ENCODE measurements at regions not wholly inside any gene's neighbourhood (a gene's known extent, or its start where the extent isn't known, plus 50 kb on each side); places are given as distances from the start of the nearest gene placed in this dataset.

- H3K27me3 ChIP-seq (replicated peaks in 2 of 5; ENCODE audit: control insufficient read depth in 4 of 5, insufficient read depth in 5 of 5, low read length in 4 of 5): no peaks in the 10 kb centered on the region
- H3K36me3 ChIP-seq (ENCODE audit: control insufficient read depth in 4 of 4, insufficient read depth in 4 of 4, low read length in 3 of 4): no peaks in the 10 kb centered on the region
- DNase-seq: peak; percentile 29 to 86 (median 83)
- H3K4me1 ChIP-seq (ENCODE audit: control extremely low read depth in 1 of 4, control insufficient read depth in 4 of 4, insufficient read depth in 4 of 4, low read length in 3 of 4): peaks cover 6 to 25% (median 16%) of the 10 kb centered on the region in 4 experiments
- H3K4me3 ChIP-seq (ENCODE audit: control insufficient read depth in 1 of 7, extremely low read depth in 1 of 7, insufficient read depth in 4 of 7, low read depth in 2 of 7, low read length in 6 of 7): peak overlapping the region in 1 of 7 experiments; percentile 28
- no peaks in the 10 kb centered on the region for H3K9me3 ChIP-seq (ENCODE audit: control extremely low read depth in 1 of 5, control insufficient read depth in 4 of 5, insufficient read depth in 2 of 5, low read depth in 1 of 5, low read length in 4 of 5)
- no peak overlapping the region for H3K27ac ChIP-seq (ENCODE audit: insufficient read depth in 1 of 2, low read depth in 1 of 2, low read length in 2 of 2, poor library complexity in 1 of 2, severe bottlenecking in 2 of 2)
- WGBS (ENCODE audit: insufficient coverage): 10% methylated on average over 5 of the region's 7 CpGs
- CTCF ChIA-PET: interaction anchor here (10.3 kb wide), 1 partner anchor 215 kb away, joined by 114 read pairs; no protein-coding TSS in a partner anchor
- POLR2A ChIA-PET: interaction anchor here (0.6 kb wide), 1 partner anchor 218 kb away, joined by 5 read pairs; no protein-coding TSS in a partner anchor
Observed at GRCh38 chr6:193773-194310, 98.4 kb upstream of the DUSP22 start.

GRCh38 chr6:195861-196360, 96.4 kb upstream of the DUSP22 start:
- peak in 2 of 3 donors; percentile 59 to 74 for DNase-seq
- no peak overlapping the region for H3K4me3 ChIP-seq (ENCODE audit: control insufficient read depth in 1 of 7, extremely low read depth in 1 of 7, insufficient read depth in 4 of 7, low read depth in 2 of 7, low read length in 6 of 7)
- ChIA-PET POLR2A (no interaction called here), CTCF (interaction anchor here (1.6 kb wide), 2 partner anchors 21 to 104 kb away, joined by 4 to 5 read pairs; no protein-coding TSS in a partner anchor)
- WGBS (ENCODE audit: insufficient coverage): 86% methylated on average over 1 of the region's 3 CpGs
- no peaks in the 10 kb centered on the region for H3K36me3 ChIP-seq (ENCODE audit: control insufficient read depth in 4 of 4, insufficient read depth in 4 of 4, low read length in 3 of 4)
- H3K9me3 ChIP-seq (ENCODE audit: control extremely low read depth in 1 of 5, control insufficient read depth in 4 of 5, insufficient read depth in 2 of 5, low read depth in 1 of 5, low read length in 4 of 5): no peaks in the 10 kb centered on the region
- H3K27me3 ChIP-seq (replicated peaks in 2 of 5; ENCODE audit: control insufficient read depth in 4 of 5, insufficient read depth in 5 of 5, low read length in 4 of 5): no peaks in the 10 kb centered on the region
- H3K4me1 ChIP-seq (ENCODE audit: control extremely low read depth in 1 of 4, control insufficient read depth in 4 of 4, insufficient read depth in 4 of 4, low read length in 3 of 4): peaks cover 6 to 22% (median 16%) of the 10 kb centered on the region in 4 experiments
- H3K27ac ChIP-seq (ENCODE audit: insufficient read depth in 1 of 2, low read depth in 1 of 2, low read length in 2 of 2, poor library complexity in 1 of 2, severe bottlenecking in 2 of 2): no peak overlapping the region

- Histone ChIP-seq H3K27me3 (replicated peaks in 2 of 5; ENCODE audit: control insufficient read depth in 4 of 5, insufficient read depth in 5 of 5, low read length in 4 of 5) (no peaks in the 10 kb centered on the region), H3K36me3 (ENCODE audit: control insufficient read depth in 4 of 4, insufficient read depth in 4 of 4, low read length in 3 of 4) (no peaks in the 10 kb centered on the region), H3K27ac (ENCODE audit: insufficient read depth in 1 of 2, low read depth in 1 of 2, low read length in 2 of 2, poor library complexity in 1 of 2, severe bottlenecking in 2 of 2) (no peak overlapping the region), H3K9me3 (ENCODE audit: control extremely low read depth in 1 of 5, control insufficient read depth in 4 of 5, insufficient read depth in 2 of 5, low read depth in 1 of 5, low read length in 4 of 5) (no peaks in the 10 kb centered on the region), H3K4me3 (ENCODE audit: control insufficient read depth in 1 of 7, extremely low read depth in 1 of 7, insufficient read depth in 4 of 7, low read depth in 2 of 7, low read length in 6 of 7) (no peak overlapping the region), H3K4me1 (ENCODE audit: control extremely low read depth in 1 of 4, control insufficient read depth in 4 of 4, insufficient read depth in 4 of 4, low read length in 3 of 4) (peaks cover 6 to 22% (median 16%) of the 10 kb centered on the region in 4 experiments)
- 90% methylated on average over 2 of the region's 2 CpGs for WGBS (ENCODE audit: insufficient coverage)
- POLR2A ChIA-PET: no interaction called here
- CTCF ChIA-PET: interaction anchor here (1.6 kb wide), 1 partner anchor 103 kb away, joined by 4 read pairs; no protein-coding TSS in a partner anchor
- no peak for DNase-seq
Observed at GRCh38 chr6:196543-196942, 95.7 kb upstream of the DUSP22 start.

- no peaks in the 10 kb centered on the region for H3K27me3 ChIP-seq (replicated peaks in 2 of 5; ENCODE audit: control insufficient read depth in 4 of 5, insufficient read depth in 5 of 5, low read length in 4 of 5)
- no peaks in the 10 kb centered on the region for H3K9me3 ChIP-seq (ENCODE audit: control extremely low read depth in 1 of 5, control insufficient read depth in 4 of 5, insufficient read depth in 2 of 5, low read depth in 1 of 5, low read length in 4 of 5)
- H3K27ac ChIP-seq (ENCODE audit: insufficient read depth in 1 of 2, low read depth in 1 of 2, low read length in 2 of 2, poor library complexity in 1 of 2, severe bottlenecking in 2 of 2): no peak overlapping the region
- peaks cover 0 to 11% (median 6%) of the 10 kb centered on the region in 4 experiments for H3K4me1 ChIP-seq (ENCODE audit: control extremely low read depth in 1 of 4, control insufficient read depth in 4 of 4, insufficient read depth in 4 of 4, low read length in 3 of 4)
- no peak overlapping the region for H3K4me3 ChIP-seq (ENCODE audit: control insufficient read depth in 1 of 7, extremely low read depth in 1 of 7, insufficient read depth in 4 of 7, low read depth in 2 of 7, low read length in 6 of 7)
- no peak for DNase-seq
- CTCF ChIA-PET: interaction anchor here (2.1 to 2.9 kb wide), 2 partner anchors 13 to 14 kb away, joined by 11 to 18 read pairs; no protein-coding TSS in a partner anchor
- H3K36me3 ChIP-seq (ENCODE audit: control insufficient read depth in 4 of 4, insufficient read depth in 4 of 4, low read length in 3 of 4): no peaks in the 10 kb centered on the region
- POLR2A ChIA-PET: no interaction called here
- 99% methylated on average over 8 of the region's 9 CpGs for WGBS (ENCODE audit: insufficient coverage)
Observed at GRCh38 chr6:203661-204060, 88.6 kb upstream of the DUSP22 start.

GRCh38 chr6:206264-206663, 86.0 kb upstream of the DUSP22 start:
- Histone ChIP-seq H3K4me1 (ENCODE audit: control extremely low read depth in 1 of 4, control insufficient read depth in 4 of 4, insufficient read depth in 4 of 4, low read length in 3 of 4) (peaks cover 0 to 13% (median 9%) of the 10 kb centered on the region in 4 experiments), H3K27me3 (replicated peaks in 2 of 5; ENCODE audit: control insufficient read depth in 4 of 5, insufficient read depth in 5 of 5, low read length in 4 of 5) (no peaks in the 10 kb centered on the region), H3K36me3 (ENCODE audit: control insufficient read depth in 4 of 4, insufficient read depth in 4 of 4, low read length in 3 of 4) (no peaks in the 10 kb centered on the region), H3K9me3 (ENCODE audit: control extremely low read depth in 1 of 5, control insufficient read depth in 4 of 5, insufficient read depth in 2 of 5, low read depth in 1 of 5, low read length in 4 of 5) (no peaks in the 10 kb centered on the region), H3K4me3 (ENCODE audit: control insufficient read depth in 1 of 7, extremely low read depth in 1 of 7, insufficient read depth in 4 of 7, low read depth in 2 of 7, low read length in 6 of 7) (no peak overlapping the region), H3K27ac (ENCODE audit: insufficient read depth in 1 of 2, low read depth in 1 of 2, low read length in 2 of 2, poor library complexity in 1 of 2, severe bottlenecking in 2 of 2) (no peak overlapping the region)
- ChIA-PET CTCF (interaction anchor here (0.8 to 1.5 kb wide), 2 partner anchors 101 to 203 kb away, joined by 3 read pairs; no protein-coding TSS in a partner anchor), POLR2A (no interaction called here)
- no peak for DNase-seq
- WGBS (ENCODE audit: insufficient coverage): 97% methylated on average over 11 of the region's 12 CpGs

- H3K27ac ChIP-seq (ENCODE audit: insufficient read depth in 1 of 2, low read depth in 1 of 2, low read length in 2 of 2, poor library complexity in 1 of 2, severe bottlenecking in 2 of 2): no peak overlapping the region
- no peaks in the 10 kb centered on the region for H3K27me3 ChIP-seq (replicated peaks in 2 of 5; ENCODE audit: control insufficient read depth in 4 of 5, insufficient read depth in 5 of 5, low read length in 4 of 5)
- WGBS (ENCODE audit: insufficient coverage): 20% methylated on average over 11 of the region's 12 CpGs
- POLR2A ChIA-PET: no interaction called here
- peak; percentile 20 to 53 (median 46) for DNase-seq
- no peaks in the 10 kb centered on the region for H3K36me3 ChIP-seq (ENCODE audit: control insufficient read depth in 4 of 4, insufficient read depth in 4 of 4, low read length in 3 of 4)
- H3K9me3 ChIP-seq (ENCODE audit: control extremely low read depth in 1 of 5, control insufficient read depth in 4 of 5, insufficient read depth in 2 of 5, low read depth in 1 of 5, low read length in 4 of 5): peaks cover 0 to under 1% (median 0%) of the 10 kb centered on the region in 5 experiments
- CTCF ChIA-PET: interaction anchor here (0.7 to 1.7 kb wide), 5 partner anchors 8 to 115 kb away, joined by 3 to 8 read pairs (median 3); no protein-coding TSS in a partner anchor
- peaks cover 0 to 13% (median 9%) of the 10 kb centered on the region in 4 experiments for H3K4me1 ChIP-seq (ENCODE audit: control extremely low read depth in 1 of 4, control insufficient read depth in 4 of 4, insufficient read depth in 4 of 4, low read length in 3 of 4)
- H3K4me3 ChIP-seq (ENCODE audit: control insufficient read depth in 1 of 7, extremely low read depth in 1 of 7, insufficient read depth in 4 of 7, low read depth in 2 of 7, low read length in 6 of 7): no peak overlapping the region
Observed at GRCh38 chr6:208364-208763, 83.9 kb upstream of the DUSP22 start.

- Histone ChIP-seq H3K4me3 (ENCODE audit: control insufficient read depth in 1 of 7, extremely low read depth in 1 of 7, insufficient read depth in 4 of 7, low read depth in 2 of 7, low read length in 6 of 7) (no peak overlapping the region), H3K9me3 (ENCODE audit: control extremely low read depth in 1 of 5, control insufficient read depth in 4 of 5, insufficient read depth in 2 of 5, low read depth in 1 of 5, low read length in 4 of 5) (peaks cover 0 to 6% (median 2%) of the 10 kb centered on the region in 5 experiments), H3K27ac (ENCODE audit: insufficient read depth in 1 of 2, low read depth in 1 of 2, low read length in 2 of 2, poor library complexity in 1 of 2, severe bottlenecking in 2 of 2) (no peak overlapping the region), H3K27me3 (replicated peaks in 2 of 5; ENCODE audit: control insufficient read depth in 4 of 5, insufficient read depth in 5 of 5, low read length in 4 of 5) (no peaks in the 10 kb centered on the region), H3K36me3 (ENCODE audit: control insufficient read depth in 4 of 4, insufficient read depth in 4 of 4, low read length in 3 of 4) (no peaks in the 10 kb centered on the region), H3K4me1 (ENCODE audit: control extremely low read depth in 1 of 4, control insufficient read depth in 4 of 4, insufficient read depth in 4 of 4, low read length in 3 of 4) (peaks cover 0 to 13% (median 9%) of the 10 kb centered on the region in 4 experiments)
- POLR2A ChIA-PET: no interaction called here
- WGBS (ENCODE audit: insufficient coverage): 98% methylated on average over 5 of the region's 7 CpGs
- CTCF ChIA-PET: interaction anchor here (0.7 to 1.7 kb wide), 4 partner anchors 8 to 114 kb away, joined by 3 to 8 read pairs (median 4); no protein-coding TSS in a partner anchor
- no peak for DNase-seq
Observed at GRCh38 chr6:208938-209337, 83.3 kb upstream of the DUSP22 start.

Data from common myeloid progenitor, CD34-positive (primary cell).